ENCODE measurements at regions not wholly inside any gene's neighbourhood (a gene's known extent, or its start where the extent isn't known, plus 50 kb on each side); places are given as distances from the start of the nearest gene placed in this dataset.
"Not testable (repeated sequence)": the region's sequence is repeated elsewhere in the genome, so short reads cannot be mapped to it uniquely, and the experiment has no call there.

DNA sequence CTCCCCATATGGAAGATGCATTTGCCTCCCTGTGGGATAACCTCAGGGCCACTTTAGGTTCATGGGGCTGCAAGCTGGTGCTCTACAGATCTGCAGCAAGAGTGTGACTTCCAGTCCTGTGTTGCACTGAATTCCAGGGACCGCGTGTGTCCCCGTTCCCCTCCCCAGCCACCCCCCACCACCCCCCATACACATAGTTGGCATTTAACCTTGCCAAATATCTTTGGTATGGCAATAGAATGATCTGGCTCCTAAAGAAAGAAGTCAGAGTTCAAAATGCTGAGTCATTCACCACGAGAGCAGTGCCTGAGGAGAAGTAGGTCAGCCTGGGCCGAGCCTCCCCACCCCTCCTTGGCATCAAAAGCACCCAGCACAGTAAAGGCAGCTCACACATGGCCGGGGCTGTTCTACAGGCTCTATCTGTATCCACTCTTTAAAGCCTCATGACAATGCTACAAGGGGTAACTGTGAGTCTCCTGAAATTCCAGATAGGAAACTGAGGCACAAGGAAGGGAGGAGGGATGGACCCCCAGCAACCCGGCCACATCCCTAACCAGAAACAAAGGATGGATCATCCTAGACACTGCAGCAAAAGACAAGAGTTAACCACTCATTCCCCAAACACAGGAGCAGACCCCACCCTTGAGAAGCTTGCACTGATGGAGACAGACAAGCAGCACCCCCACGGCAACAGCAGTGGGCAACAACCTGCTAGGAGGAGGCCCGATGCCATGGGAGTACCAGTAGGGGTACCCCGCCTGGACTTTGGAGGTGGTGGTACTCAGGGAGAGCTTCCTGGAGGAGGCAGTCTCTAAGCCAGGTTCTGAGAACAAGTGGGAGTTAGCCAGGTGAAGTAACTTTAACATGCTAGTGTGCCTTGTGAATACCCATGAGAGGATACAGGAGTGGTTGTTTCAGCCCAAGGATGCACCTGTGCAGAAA, 70.3 kb upstream of the NANOS1 start:
- Histone ChIP-seq H3K4me3 (ENCODE audit: low read depth, low read length) (no peak overlapping the region), H3K4me1 (ENCODE audit: control insufficient read depth, insufficient read depth, low read length) (peaks cover 7% of the 10 kb centered on the region), H3K9me3 (ENCODE audit: control insufficient read depth, insufficient read depth, low read length) (no peaks in the 10 kb centered on the region), H3K27ac (ENCODE audit: low read depth, low read length) (no peak overlapping the region), H3K36me3 (ENCODE audit: control insufficient read depth, insufficient read depth, low read length) (no peaks in the 10 kb centered on the region), H3K27me3 (ENCODE audit: control insufficient read depth, insufficient read depth, low read length) (no peaks in the 10 kb centered on the region)
- WGBS (ENCODE audit: insufficient coverage) = 83% methylated on average over 4 of the region's 10 CpGs
- peak in 1 of 6 donors; percentile 46 for DNase-seq (ENCODE audit: low read depth in 4 of 6, low spot score in 6 of 6)

DNA sequence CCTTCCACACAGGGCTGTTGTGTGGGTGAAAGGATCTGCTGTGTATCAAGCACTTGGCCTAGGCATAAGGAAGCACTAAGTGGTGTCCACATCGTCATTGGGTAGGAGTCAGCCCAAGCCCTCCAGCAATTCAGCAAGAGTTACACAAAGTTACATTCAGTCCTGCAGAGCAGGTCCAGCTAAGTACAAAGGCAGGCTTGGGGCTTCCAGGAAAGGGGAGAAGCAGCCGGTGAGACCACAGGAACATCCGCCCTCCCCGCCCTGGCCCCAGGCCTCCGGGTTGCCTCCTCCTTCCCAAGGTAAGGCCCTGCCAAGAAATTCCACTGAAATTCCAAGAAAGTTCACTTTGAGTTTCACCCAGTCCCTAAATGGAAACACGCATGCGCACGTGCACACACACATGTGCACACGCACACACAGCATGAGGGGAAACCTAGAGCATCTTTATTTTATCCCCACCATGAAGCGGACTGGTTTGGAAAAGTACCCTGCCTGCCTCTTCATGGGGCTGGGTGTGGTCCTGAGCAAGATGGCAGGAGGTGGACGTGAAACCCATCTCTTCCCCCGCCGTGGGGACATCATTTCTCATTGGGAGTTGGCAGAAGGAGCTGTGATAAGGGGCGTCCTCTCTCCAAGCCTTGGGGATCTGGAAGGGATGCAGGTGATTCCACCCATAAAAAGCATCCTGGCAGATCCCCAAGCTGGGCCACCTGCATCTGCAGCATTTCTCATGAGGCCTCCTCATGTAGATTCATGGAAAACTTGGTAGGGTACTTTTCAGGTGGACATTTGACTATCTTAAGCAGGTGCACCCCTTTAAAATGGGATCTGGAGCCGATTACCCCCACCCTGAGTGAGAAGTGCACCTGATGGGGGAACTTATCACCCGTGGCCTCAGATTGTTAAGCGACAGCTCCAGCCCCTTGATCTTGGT, 69.1 kb upstream of the NANOS1 start:
- Histone ChIP-seq H3K4me1 (ENCODE audit: control insufficient read depth, insufficient read depth, low read length) (peaks cover 10% of the 10 kb centered on the region), H3K27me3 (ENCODE audit: control insufficient read depth, insufficient read depth, low read length) (no peaks in the 10 kb centered on the region), H3K36me3 (ENCODE audit: control insufficient read depth, insufficient read depth, low read length) (no peaks in the 10 kb centered on the region), H3K9me3 (ENCODE audit: control insufficient read depth, insufficient read depth, low read length) (no peaks in the 10 kb centered on the region), H3K4me3 (ENCODE audit: low read depth, low read length) (no peak overlapping the region), H3K27ac (ENCODE audit: low read depth, low read length) (no peak overlapping the region)
- no peak for DNase-seq (ENCODE audit: low read depth in 4 of 6, low spot score in 6 of 6)
- WGBS (ENCODE audit: insufficient coverage) = 84% methylated on average over 13 of the region's 17 CpGs

DNA sequence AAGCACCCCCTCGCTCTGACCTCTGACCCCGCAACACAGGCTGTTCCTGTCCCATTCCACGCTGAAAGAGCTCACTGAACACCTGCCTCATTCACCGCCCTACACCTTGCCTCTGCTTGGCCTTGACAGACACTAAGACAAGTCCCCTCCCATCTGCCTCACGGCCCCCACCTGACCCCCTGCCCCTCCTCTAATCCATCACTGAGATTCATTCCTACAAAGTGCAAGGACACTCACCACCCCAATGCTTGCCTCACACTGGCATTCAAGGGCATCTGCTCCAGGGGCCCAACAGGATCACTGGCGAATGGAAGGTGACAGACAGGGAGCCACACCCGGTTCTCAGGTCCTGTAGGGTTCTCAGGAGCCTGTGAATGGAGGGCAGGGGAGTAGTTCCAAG, 68.1 kb upstream of the NANOS1 start:
- peaks cover 15% of the 10 kb centered on the region for H3K4me1 ChIP-seq (ENCODE audit: control insufficient read depth, insufficient read depth, low read length)
- no peaks in the 10 kb centered on the region for H3K27me3 ChIP-seq (ENCODE audit: control insufficient read depth, insufficient read depth, low read length)
- no peak overlapping the region for H3K27ac ChIP-seq (ENCODE audit: low read depth, low read length)
- DNase-seq (ENCODE audit: low read depth in 4 of 6, low spot score in 6 of 6) = no peak
- no peak overlapping the region for H3K4me3 ChIP-seq (ENCODE audit: low read depth, low read length)
- no peaks in the 10 kb centered on the region for H3K36me3 ChIP-seq (ENCODE audit: control insufficient read depth, insufficient read depth, low read length)
- H3K9me3 ChIP-seq (ENCODE audit: control insufficient read depth, insufficient read depth, low read length) = no peaks in the 10 kb centered on the region
- whole genome bisulfite sequencing (ENCODE audit: insufficient coverage) = 81% methylated on average over 5 of the region's 7 CpGs

DNA sequence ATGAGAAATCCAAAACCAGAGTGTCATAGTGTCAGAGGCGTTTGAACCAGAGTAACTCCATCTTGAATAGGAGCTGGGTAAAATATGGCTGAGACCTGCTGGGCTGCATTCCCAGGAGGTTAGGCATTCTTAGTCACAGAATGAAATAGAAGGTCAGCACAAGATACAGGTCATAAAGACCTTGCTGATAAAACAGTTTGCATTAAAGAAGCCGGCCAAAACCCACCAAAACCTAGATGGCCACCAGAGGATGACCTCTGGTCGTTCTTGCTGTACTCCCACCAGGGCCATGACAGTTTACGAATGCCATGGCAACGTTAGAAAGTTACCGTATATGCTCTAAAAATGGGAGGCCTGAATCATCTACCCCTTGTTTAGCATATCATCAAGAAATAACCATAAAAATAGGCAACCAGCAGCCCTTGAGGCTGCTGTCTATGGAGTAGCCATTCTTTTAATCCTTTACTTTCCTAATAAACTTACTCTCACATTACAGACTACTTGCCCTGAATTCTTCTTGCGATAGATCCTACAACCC, 67.1 kb upstream of the NANOS1 start:
- H3K27ac ChIP-seq (ENCODE audit: low read depth, low read length); H3K9me3 ChIP-seq (ENCODE audit: control insufficient read depth, insufficient read depth, low read length); DNase-seq (ENCODE audit: low read depth in 4 of 6, low spot score in 6 of 6); H3K36me3 ChIP-seq (ENCODE audit: control insufficient read depth, insufficient read depth, low read length); H3K4me3 ChIP-seq (ENCODE audit: low read depth, low read length); H3K27me3 ChIP-seq (ENCODE audit: control insufficient read depth, insufficient read depth, low read length): not testable (repeated sequence)
- WGBS (ENCODE audit: insufficient coverage) = 26% methylated on average over 3 of the region's 7 CpGs
- H3K4me1 ChIP-seq (ENCODE audit: control insufficient read depth, insufficient read depth, low read length) = peaks cover 23% of the 10 kb centered on the region

DNA sequence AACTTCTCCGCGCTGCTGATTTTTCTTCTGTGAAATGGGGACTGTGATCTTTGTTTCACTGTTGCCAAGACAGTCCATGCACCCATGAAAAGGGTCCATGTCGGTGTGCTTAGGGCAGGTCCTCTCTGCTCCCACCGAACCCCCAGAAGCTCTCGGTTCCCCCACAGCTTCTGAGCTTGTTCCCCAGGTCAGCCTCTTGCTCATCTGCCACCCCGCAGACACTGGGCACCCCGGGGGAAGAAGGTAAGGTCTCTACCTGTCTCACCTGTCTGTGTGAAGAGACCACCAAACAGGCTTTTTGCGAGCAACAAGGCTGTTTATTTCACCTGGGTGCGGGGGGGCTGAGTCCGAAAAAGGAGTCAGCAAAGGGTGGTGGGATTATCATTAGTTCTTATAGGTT, 66.2 kb upstream of the NANOS1 start:
- Histone ChIP-seq H3K4me3 (ENCODE audit: low read depth, low read length) (no peak overlapping the region), H3K9me3 (ENCODE audit: control insufficient read depth, insufficient read depth, low read length) (no peaks in the 10 kb centered on the region), H3K27me3 (ENCODE audit: control insufficient read depth, insufficient read depth, low read length) (no peaks in the 10 kb centered on the region), H3K36me3 (ENCODE audit: control insufficient read depth, insufficient read depth, low read length) (no peaks in the 10 kb centered on the region), H3K4me1 (ENCODE audit: control insufficient read depth, insufficient read depth, low read length) (peaks cover 33% of the 10 kb centered on the region), H3K27ac (ENCODE audit: low read depth, low read length) (no peak overlapping the region)
- WGBS (ENCODE audit: insufficient coverage) = 91% methylated on average over 8 of the region's 10 CpGs
- DNase-seq (ENCODE audit: low read depth in 4 of 6, low spot score in 6 of 6) = no peak

DNA sequence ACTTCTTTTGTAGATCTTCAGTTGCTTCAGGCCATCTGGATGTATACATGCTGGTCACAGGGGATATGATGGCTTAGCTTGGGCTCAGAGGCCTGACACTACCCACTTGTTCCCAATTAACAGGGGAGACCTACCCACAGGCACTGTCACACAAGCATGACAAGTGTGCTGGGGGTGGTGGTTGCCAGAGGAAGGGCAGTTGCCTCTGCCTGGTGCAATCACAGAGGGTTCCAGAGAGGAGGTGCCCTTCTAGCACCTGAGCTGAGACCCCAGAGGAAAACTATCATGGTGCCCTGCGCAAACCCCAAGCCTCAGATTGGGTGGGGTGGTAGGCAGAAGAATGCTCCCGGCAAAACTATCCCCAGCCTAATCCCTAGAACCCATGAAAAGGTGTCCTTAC, 65.6 kb upstream of the NANOS1 start:
- Histone ChIP-seq H3K4me1 (ENCODE audit: control insufficient read depth, insufficient read depth, low read length) (peaks cover 36% of the 10 kb centered on the region), H3K27ac (ENCODE audit: low read depth, low read length) (no peak overlapping the region), H3K36me3 (ENCODE audit: control insufficient read depth, insufficient read depth, low read length) (no peaks in the 10 kb centered on the region), H3K27me3 (ENCODE audit: control insufficient read depth, insufficient read depth, low read length) (no peaks in the 10 kb centered on the region), H3K4me3 (ENCODE audit: low read depth, low read length) (no peak overlapping the region), H3K9me3 (ENCODE audit: control insufficient read depth, insufficient read depth, low read length) (no peaks in the 10 kb centered on the region)
- WGBS (ENCODE audit: insufficient coverage) = no CpG with 5 or more reads among the region's 2 CpGs
- no peak for DNase-seq (ENCODE audit: low read depth in 4 of 6, low spot score in 6 of 6)

DNA sequence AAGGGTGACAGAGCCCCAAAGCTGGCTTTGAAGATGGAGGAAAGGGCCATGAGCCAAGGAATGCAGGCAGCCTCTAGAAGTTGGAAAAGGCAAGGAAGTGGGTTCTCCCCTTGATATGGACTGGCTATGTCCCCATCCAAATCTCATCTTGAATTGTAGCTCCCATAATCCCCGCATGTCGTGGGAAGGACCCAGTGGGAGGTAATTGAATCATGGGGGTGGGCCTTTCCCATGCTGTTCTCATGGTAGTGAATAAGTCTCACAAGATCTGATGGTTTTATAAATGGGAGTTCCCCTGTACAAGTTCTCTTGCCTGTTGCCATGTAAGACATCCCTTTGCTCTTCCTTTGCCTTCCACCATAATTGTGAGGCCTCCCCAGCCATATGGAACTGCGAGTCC, 65.0 kb upstream of the NANOS1 start:
- H3K9me3 ChIP-seq (ENCODE audit: control insufficient read depth, insufficient read depth, low read length); H3K4me3 ChIP-seq (ENCODE audit: low read depth, low read length); DNase-seq (ENCODE audit: low read depth in 4 of 6, low spot score in 6 of 6); H3K27ac ChIP-seq (ENCODE audit: low read depth, low read length); H3K36me3 ChIP-seq (ENCODE audit: control insufficient read depth, insufficient read depth, low read length); H3K27me3 ChIP-seq (ENCODE audit: control insufficient read depth, insufficient read depth, low read length): not testable (repeated sequence)
- WGBS (ENCODE audit: insufficient coverage) = 100% methylated on average over 1 of the region's 3 CpGs
- peaks cover 36% of the 10 kb centered on the region for H3K4me1 ChIP-seq (ENCODE audit: control insufficient read depth, insufficient read depth, low read length)

DNA sequence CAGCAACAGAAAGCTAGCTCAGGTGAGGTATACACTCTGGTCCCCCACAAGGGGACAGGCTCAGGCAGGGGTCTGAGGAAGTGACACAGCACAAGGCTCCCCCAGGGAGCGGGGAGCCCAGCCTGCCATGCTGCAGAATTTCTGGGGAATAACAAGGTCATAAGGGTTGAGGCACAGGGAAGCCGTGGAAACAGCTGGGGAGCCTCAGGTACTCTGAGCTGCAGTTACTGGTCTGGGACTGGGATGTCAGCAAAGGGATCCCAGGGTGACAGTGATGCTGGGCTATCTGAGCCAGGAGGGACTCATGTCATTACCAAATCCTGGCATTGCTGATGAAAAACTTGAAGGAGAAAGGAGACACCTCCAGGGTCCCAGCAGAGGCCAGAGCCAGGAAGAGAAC, 64.4 kb upstream of the NANOS1 start:
- Histone ChIP-seq H3K27ac (ENCODE audit: low read depth, low read length) (no peak overlapping the region), H3K4me3 (ENCODE audit: low read depth, low read length) (no peak overlapping the region), H3K36me3 (ENCODE audit: control insufficient read depth, insufficient read depth, low read length) (no peaks in the 10 kb centered on the region), H3K27me3 (ENCODE audit: control insufficient read depth, insufficient read depth, low read length) (no peaks in the 10 kb centered on the region), H3K4me1 (ENCODE audit: control insufficient read depth, insufficient read depth, low read length) (peaks cover 36% of the 10 kb centered on the region), H3K9me3 (ENCODE audit: control insufficient read depth, insufficient read depth, low read length) (no peaks in the 10 kb centered on the region)
- DNase-seq (ENCODE audit: low read depth in 4 of 6, low spot score in 6 of 6) = no peak
- 98% methylated on average over 2 of the region's 2 CpGs for WGBS (ENCODE audit: insufficient coverage)

DNA sequence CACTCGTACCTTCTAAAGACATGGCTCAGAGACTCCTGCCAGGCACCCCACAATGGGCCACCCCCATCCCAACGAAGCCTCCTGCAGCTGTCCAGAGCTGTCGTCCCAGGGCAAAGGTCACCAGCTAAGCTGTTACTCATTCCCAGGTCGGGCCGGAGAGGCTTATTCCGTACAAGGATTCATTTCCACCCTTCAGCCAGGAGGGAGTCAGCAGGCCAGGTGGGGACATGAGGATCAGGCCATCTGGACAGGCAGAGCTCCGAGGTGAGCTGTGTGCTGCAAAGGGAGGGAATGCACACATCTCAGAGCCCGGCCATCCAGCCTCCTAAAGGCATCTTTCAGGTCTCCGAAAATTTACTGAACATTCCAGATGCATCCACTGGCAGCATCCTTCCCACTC, 63.9 kb upstream of the NANOS1 start:
- H3K27ac ChIP-seq (ENCODE audit: low read depth, low read length) = no peak overlapping the region
- no peaks in the 10 kb centered on the region for H3K27me3 ChIP-seq (ENCODE audit: control insufficient read depth, insufficient read depth, low read length)
- H3K4me3 ChIP-seq (ENCODE audit: low read depth, low read length) = no peak overlapping the region
- H3K4me1 ChIP-seq (ENCODE audit: control insufficient read depth, insufficient read depth, low read length) = peaks cover 36% of the 10 kb centered on the region
- WGBS (ENCODE audit: insufficient coverage) = 47% methylated on average over 9 of the region's 9 CpGs
- no peaks in the 10 kb centered on the region for H3K36me3 ChIP-seq (ENCODE audit: control insufficient read depth, insufficient read depth, low read length)
- no peaks in the 10 kb centered on the region for H3K9me3 ChIP-seq (ENCODE audit: control insufficient read depth, insufficient read depth, low read length)
- no peak for DNase-seq (ENCODE audit: low read depth in 4 of 6, low spot score in 6 of 6)

Data from spinal cord (tissue), 9 donors.